ENCODE measurements at regions not wholly inside any gene's neighbourhood (a gene's known extent, or its start where the extent isn't known, plus 50 kb on each side); places are given as distances from the start of the nearest gene placed in this dataset.

DNA sequence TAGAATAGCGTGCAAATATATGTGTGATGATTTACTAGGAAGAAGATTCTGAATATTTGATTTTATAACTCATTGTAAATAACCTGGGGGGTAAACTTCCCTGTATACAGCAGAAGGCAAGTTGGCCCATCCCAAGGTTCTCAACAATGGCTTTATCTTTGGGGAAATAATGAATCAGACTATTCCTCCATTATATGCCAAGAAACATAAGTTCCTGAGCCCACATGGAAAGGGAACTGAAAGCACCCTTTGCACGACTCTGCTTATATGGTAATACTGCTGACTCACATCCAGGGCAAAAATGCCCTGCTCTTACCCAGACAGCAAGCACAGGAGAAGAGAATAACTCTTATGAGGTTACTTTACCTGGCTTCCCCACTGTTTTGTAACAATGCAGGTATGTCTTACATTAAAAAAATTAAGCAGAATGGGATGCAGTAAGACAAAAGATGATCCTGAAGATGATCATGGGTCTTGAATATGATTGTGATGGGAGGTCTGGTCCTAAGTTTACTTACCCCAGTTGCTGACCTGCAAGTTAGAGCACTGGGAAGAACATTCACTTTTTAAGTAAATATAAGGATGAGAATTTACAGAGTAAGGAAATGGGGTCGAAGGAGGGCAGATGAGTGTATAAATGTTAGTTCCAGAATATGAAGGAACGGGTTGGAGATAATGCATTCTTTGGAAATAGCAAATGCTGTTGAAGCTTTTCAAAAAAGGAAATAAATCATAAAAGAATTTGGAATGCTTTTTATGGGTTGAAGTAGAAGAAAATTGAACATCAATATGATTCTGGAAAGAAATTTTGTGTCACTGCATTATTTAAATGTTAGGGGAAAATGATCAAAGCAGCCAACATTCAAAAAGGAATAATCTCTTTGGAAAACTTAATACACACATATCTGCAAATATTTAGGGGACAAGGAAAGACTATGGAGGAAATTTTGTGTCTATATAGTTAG is 428.4 kb upstream of the MPDZ start:
- TF ChIP-seq, protein P1, sequence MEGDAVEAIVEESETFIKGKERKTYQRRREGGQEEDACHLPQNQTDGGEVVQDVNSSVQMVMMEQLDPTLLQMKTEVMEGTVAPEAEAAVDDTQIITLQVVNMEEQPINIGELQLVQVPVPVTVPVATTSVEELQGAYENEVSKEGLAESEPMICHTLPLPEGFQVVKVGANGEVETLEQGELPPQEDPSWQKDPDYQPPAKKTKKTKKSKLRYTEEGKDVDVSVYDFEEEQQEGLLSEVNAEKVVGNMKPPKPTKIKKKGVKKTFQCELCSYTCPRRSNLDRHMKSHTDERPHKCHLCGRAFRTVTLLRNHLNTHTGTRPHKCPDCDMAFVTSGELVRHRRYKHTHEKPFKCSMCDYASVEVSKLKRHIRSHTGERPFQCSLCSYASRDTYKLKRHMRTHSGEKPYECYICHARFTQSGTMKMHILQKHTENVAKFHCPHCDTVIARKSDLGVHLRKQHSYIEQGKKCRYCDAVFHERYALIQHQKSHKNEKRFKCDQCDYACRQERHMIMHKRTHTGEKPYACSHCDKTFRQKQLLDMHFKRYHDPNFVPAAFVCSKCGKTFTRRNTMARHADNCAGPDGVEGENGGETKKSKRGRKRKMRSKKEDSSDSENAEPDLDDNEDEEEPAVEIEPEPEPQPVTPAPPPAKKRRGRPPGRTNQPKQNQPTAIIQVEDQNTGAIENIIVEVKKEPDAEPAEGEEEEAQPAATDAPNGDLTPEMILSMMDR (IDR thresholded peaks at IDR 0.05): no peak
- TF ChIP-seq POLR2A (IDR thresholded peaks at IDR 0.05) (no peak), EP300 (IDR thresholded peaks at IDR 0.05) (no peak), POLR2AphosphoS5 (IDR thresholded peaks at IDR 0.05) (no peak)

Data from gastroesophageal sphincter (tissue), 3 donors.